GM12875 (cell line): ENCODE measurements at regions not wholly inside any gene's neighbourhood (a gene's known extent, or its start where the extent isn't known, plus 50 kb on each side); places are given as distances from the start of the nearest gene placed in this dataset.

Experiments
- H3K4me3 ChIP-seq: one replicate; pipeline ENCODE4 v1.5.1; 2011; ENCODE audit warnings: low read depth, low read length, control low read depth
- TF ChIP-seq, protein P1 (sequence below): IDR thresholded peaks from 2 replicates; pipeline ENCODE4 v1.5.1; 2011; ENCODE audit warnings: low read depth, mild to moderate bottlenecking, control low read depth, inconsistent platforms, low read length, moderate library complexity, borderline replicate concordance; ENCODE audit not compliant: insufficient read depth

DNA sequence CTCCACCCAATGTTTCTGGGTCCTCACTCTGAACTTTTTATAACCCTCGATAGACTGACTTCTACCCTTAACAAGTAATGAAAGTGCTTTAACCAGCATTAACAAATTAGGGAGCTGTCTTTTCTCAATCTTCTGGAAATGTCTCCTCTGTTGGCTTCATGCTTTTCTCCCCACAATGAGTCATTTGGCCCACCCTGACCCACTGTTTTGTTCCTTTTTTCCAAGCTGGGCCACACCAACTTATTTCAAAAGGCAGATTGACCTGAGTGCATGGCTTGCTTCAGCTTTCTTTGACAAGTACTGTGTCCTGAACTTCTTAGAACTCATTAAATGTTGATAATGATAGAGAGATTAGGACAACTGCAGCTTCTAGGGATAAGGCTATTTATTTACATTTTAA, 199.6 kb upstream of the SEMA6D start:
- TF ChIP-seq, protein P1, sequence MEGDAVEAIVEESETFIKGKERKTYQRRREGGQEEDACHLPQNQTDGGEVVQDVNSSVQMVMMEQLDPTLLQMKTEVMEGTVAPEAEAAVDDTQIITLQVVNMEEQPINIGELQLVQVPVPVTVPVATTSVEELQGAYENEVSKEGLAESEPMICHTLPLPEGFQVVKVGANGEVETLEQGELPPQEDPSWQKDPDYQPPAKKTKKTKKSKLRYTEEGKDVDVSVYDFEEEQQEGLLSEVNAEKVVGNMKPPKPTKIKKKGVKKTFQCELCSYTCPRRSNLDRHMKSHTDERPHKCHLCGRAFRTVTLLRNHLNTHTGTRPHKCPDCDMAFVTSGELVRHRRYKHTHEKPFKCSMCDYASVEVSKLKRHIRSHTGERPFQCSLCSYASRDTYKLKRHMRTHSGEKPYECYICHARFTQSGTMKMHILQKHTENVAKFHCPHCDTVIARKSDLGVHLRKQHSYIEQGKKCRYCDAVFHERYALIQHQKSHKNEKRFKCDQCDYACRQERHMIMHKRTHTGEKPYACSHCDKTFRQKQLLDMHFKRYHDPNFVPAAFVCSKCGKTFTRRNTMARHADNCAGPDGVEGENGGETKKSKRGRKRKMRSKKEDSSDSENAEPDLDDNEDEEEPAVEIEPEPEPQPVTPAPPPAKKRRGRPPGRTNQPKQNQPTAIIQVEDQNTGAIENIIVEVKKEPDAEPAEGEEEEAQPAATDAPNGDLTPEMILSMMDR: no peak

DNA sequence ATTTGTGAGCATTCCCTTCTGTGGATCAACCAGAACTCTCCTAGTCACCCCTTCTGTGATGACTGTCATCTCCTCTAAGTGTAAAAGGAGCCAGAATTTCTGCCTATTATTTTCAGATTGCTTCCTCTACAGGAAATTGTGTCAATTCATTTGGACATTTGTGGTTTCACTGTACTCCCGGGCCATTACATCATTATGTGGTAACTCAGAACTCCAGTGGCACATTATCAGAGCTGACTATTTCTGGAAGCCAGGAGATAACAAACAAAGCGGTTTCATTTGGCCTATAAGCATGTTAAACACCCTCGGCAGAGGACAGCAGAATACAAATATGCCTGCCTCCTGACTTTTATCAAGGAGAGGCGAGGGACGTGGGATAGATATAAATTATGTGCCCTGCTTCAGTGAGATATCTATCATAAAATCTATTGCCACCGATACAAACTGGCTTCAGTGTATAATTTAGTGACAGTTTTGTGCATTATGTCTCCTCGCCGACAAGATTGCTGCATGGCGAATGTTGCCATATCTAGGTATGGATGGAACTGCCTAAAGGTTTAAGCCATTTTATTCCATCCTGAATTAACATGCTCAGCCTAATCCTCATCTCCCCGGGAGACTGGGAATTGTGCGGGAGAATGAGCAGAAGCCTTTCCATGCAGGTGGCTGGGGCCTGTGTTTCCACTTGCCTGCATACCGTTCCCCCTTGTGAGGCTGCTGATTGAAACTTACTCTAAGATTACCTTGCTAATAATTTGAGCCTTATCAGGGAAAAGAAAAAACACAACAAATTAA, 193.4 kb upstream of the SEMA6D start:
- H3K4me3 ChIP-seq: no peak overlapping the region
- TF ChIP-seq, protein P1: no peak

More for the DNA sequence above, 199.6 kb upstream of the SEMA6D start:
- H3K4me3 ChIP-seq: no peak overlapping the region

DNA sequence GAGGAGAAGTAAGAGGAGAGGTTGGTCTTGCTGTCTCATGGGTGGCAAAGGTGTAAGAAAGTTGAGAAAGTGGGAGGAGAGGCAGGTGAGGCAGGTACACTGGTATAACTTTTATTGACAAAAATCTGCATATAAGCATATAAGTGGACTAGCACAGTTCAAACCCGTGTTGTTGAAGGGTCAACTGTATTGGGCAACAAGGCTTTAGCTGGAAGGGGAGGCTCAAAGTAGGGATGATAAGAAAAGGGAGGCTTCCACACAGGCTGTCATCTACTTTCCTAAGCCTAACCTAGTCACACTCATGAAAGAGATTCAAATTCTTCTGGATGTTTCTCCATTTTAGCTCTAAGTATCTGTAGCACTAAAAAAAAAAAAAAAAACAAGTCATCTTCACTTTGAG, 188.1 kb upstream of the SEMA6D start:
- no peak overlapping the region for H3K4me3 ChIP-seq
- TF ChIP-seq, protein P1: no peak

GRCh38 chr15:47534673-47535072, 182.6 kb upstream of the SEMA6D start:
- no peak overlapping the region for H3K4me3 ChIP-seq
- TF ChIP-seq, protein P1: no peak

DNA sequence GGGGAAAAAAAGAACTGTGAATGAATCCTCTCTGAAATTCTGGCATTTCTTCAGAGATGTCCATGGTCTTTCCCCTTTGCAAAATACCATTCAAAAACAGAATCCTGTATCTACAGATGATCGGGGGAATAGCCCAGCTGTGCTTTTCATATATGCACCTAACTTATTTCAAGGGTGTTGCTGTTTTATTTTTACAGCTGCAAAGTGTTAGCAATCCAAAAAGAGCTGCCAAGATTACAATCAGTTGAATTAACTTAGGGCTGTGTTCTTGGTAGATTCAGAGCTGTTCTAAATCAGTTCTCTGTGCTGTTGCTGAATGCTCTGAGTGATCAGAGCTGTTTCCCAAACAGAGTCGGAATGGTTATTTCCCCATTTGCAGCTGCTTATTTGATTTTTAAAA, 175.7 kb upstream of the SEMA6D start:
- no peak overlapping the region for H3K4me3 ChIP-seq
- TF ChIP-seq, protein P1: no peak

GRCh38 chr15:47542312-47542989, 174.9 kb upstream of the SEMA6D start:
- H3K4me3 ChIP-seq: no peak overlapping the region
- TF ChIP-seq, protein P1: no peak

GRCh38 chr15:47548231-47548630, 169.1 kb upstream of the SEMA6D start:
- H3K4me3 ChIP-seq: no peak overlapping the region
- TF ChIP-seq, protein P1: no peak
